CD4-positive, alpha-beta memory T cell (primary cell): ENCODE measurements at regions not wholly inside any gene's neighbourhood (a gene's known extent, or its start where the extent isn't known, plus 50 kb on each side); places are given as distances from the start of the nearest gene placed in this dataset.

Experiments used
- CTCF ChIA-PET: fragments of 350-600 bp; sonication (Branson Sonifier 250); formaldehyde crosslinking; loops from one replicate; lab custom pipeline; 2021; ENCODE audit warnings: inconsistent platforms; ENCODE audit not compliant: partially characterized antibody; lab: Charles Lee
- POLR2A ChIA-PET: fragments of 350-600 bp; sonication (Branson Sonifier 250); formaldehyde crosslinking; loops from one replicate; lab custom pipeline; 2021; ENCODE audit not compliant: partially characterized antibody; lab: Charles Lee
- DNase-seq, 5 donors: peaks; one replicate each; pipeline versions ENCODE4 v3.0.0 to v3.0.0-alpha.2; 2020 to 2022; ENCODE audit warnings: mixed read lengths in 1 of 5
- H3K27ac ChIP-seq: one replicate; pipeline ENCODE4 v1.7.0; 2013; ENCODE audit warnings: low read depth, low read length
- H3K27me3 ChIP-seq: 2 replicates; pipeline ENCODE4 v1.7.0; 2013; ENCODE audit warnings: mild to moderate bottlenecking, low read length, moderate library complexity; ENCODE audit not compliant: insufficient read depth
- H3K36me3 ChIP-seq: 2 replicates; pipeline ENCODE4 v1.7.0; 2013; ENCODE audit warnings: mild to moderate bottlenecking, low read length, moderate library complexity; ENCODE audit not compliant: insufficient read depth
- H3K4me1 ChIP-seq: 2 replicates; pipeline ENCODE4 v1.7.0; 2013; ENCODE audit warnings: mild to moderate bottlenecking, low read length, moderate library complexity; ENCODE audit not compliant: insufficient read depth
- H3K4me3 ChIP-seq, 2 donors: one replicate each; pipeline ENCODE4 v1.7.0; 2013; ENCODE audit warnings: low read length in 2 of 2, mild to moderate bottlenecking in 1 of 2
- H3K9me3 ChIP-seq, 2 donors: one replicate each; pipeline ENCODE4 v1.7.0; 2013; ENCODE audit warnings: low read length in 2 of 2, control low read depth in 1 of 2; ENCODE audit not compliant: control insufficient read depth in 1 of 2
- H3K27ac Mint-ChIP-seq, 7 donors: one replicate each; pipeline ENCODE4 v1.8.0; 2020 to 2021; ENCODE audit warnings: mixed read lengths in 7 of 7, mild to moderate bottlenecking in 6 of 7, inconsistent platforms in 3 of 7, moderate library complexity in 3 of 7
- H3K27me3 Mint-ChIP-seq, 2 donors: one replicate each; pipeline ENCODE4 v1.8.0; 2020 to 2021; ENCODE audit warnings: mixed read lengths in 2 of 2
- H3K36me3 Mint-ChIP-seq, 2 donors: one replicate each; pipeline ENCODE4 v1.8.0; 2020 to 2021; ENCODE audit warnings: mixed read lengths in 2 of 2, inconsistent platforms in 1 of 2, mild to moderate bottlenecking in 1 of 2
- H3K4me1 Mint-ChIP-seq, 4 donors: one replicate each; pipeline ENCODE4 v1.8.0; 2020 to 2021; ENCODE audit warnings: mixed read lengths in 4 of 4, mild to moderate bottlenecking in 1 of 4
- H3K4me3 Mint-ChIP-seq, 8 donors: one replicate each; pipeline ENCODE4 v1.8.0; 2020 to 2021; ENCODE audit warnings: mixed read lengths in 8 of 8, mild to moderate bottlenecking in 7 of 8, moderate library complexity in 6 of 8, inconsistent platforms in 3 of 8
- H3K9me3 Mint-ChIP-seq, 8 donors: one replicate each; pipeline ENCODE4 v1.8.0; 2020 to 2021; ENCODE audit warnings: mixed read lengths in 8 of 8, mild to moderate bottlenecking in 5 of 8, inconsistent platforms in 3 of 8, moderate library complexity in 1 of 8
- intact Hi-C: fragments of 100-400 bp; cut with micrococcal nuclease; formaldehyde crosslinking; loops from one replicate; pipeline ENCODE4 v1.15.1; 2023

DNA sequence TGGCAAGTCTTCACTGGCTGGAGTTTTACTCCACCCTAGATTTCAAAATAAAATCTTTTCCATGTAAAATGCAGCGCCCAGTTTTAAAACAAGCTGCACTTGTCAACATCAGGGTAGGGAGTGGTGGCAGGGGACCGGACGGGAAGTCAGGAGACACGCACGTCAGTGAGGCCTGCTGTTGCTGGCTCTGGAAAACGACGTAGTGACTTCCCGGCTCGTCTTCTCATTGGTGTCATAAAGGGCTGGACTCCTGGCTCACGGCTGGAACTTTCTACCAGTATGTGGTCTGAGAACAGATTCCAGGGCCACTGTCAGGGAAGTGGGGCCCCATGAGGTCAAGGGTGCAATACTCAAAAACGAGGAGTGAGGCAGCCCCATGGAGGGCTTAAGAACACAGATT is 64.2 kb upstream of the FOXN3 start:
- no peaks in the 10 kb centered on the region for H3K9me3 Mint-ChIP-seq
- H3K27me3 Mint-ChIP-seq: no peaks in the 10 kb centered on the region
- Histone ChIP-seq H3K4me3 (no peak overlapping the region), H3K9me3 (no peaks in the 10 kb centered on the region), H3K27me3 (no peaks in the 10 kb centered on the region), H3K27ac (no peak overlapping the region), H3K4me1 (no peaks in the 10 kb centered on the region), H3K36me3 (peaks cover 13% of the 10 kb centered on the region)
- intact Hi-C loops: no loop called here
- CTCF ChIA-PET: interaction anchor here (0.6 kb wide), 1 partner anchor 45 kb away, joined by 3 read pairs; no protein-coding TSS in a partner anchor
- H3K4me3 Mint-ChIP-seq: no peak overlapping the region
- DNase-seq: no peak
- POLR2A ChIA-PET: interaction anchor here (0.5 kb wide), 1 partner anchor 31 kb away, joined by 3 read pairs; no protein-coding TSS in a partner anchor
- H3K4me1 Mint-ChIP-seq: peaks cover 12 to 19% (median 17%) of the 10 kb centered on the region in 4 donors
- peaks cover 19 to 45% of the 10 kb centered on the region in 2 donors for H3K36me3 Mint-ChIP-seq
- H3K27ac Mint-ChIP-seq: no peak overlapping the region

DNA sequence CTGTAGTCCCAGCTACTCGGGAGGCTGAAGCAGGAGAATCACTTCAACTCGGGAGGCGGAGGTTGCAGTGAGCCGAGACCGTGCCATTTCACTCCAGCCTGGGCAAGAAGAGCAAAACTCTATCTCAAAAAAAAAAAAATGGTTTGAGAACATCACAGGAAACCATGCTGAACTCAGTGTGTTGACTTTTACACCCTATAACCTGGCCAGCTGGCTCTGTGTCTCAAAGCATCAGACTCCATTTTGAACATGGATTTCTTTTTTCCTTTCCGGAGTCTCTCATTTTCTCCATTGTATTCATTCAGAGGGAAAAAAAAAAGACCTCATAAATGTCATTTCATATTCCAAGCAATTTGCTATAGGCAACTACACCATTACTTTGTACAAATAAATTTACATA is 63.2 kb upstream of the FOXN3 start:
- DNase-seq: no peak
- ChIA-PET CTCF (interaction anchor here (1.4 kb wide), 1 partner anchor 287 kb away, joined by 3 read pairs; no protein-coding TSS in a partner anchor), POLR2A (interaction anchor here (0.6 kb wide), 1 partner anchor 98 kb away, joined by 3 read pairs; no protein-coding TSS in a partner anchor)
- Mint-ChIP-seq H3K4me1 (peaks cover 11 to 20% (median 15%) of the 10 kb centered on the region in 4 donors), H3K27ac (no peak overlapping the region), H3K27me3 (no peaks in the 10 kb centered on the region), H3K9me3 (no peaks in the 10 kb centered on the region), H3K4me3 (no peak overlapping the region), H3K36me3 (peaks cover 12 to 38% of the 10 kb centered on the region in 2 donors)
- Histone ChIP-seq H3K4me1 (no peaks in the 10 kb centered on the region), H3K27ac (no peak overlapping the region), H3K36me3 (peaks cover 13% of the 10 kb centered on the region), H3K27me3 (no peaks in the 10 kb centered on the region), H3K4me3 (no peak overlapping the region), H3K9me3 (no peaks in the 10 kb centered on the region)
- intact Hi-C loops: no loop called here

DNA sequence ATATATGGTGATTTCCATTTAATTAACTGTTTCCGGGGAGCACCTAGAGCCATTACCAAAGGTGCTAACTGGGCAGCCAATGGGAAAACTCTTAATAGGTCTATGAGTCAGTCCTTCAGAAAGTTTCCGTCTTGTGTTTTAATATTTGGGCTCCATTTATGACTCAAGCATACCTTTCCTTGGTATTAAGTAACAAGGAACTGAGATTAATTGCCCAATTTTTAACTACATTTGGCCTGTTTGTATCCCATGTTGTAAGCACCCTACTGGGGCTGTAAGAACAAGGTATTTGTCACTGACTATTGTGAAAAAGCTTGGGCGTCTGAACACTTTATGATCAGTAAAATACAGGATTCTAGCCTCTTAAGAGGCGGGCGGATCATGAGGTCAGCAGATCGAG is 62.8 kb upstream of the FOXN3 start:
- H3K27ac ChIP-seq: no peak overlapping the region
- CTCF ChIA-PET: interaction anchor here (0.8 to 1.4 kb wide), 2 partner anchors 12 to 288 kb away, joined by 3 read pairs; no protein-coding TSS in a partner anchor
- no peak for DNase-seq
- peaks cover 12 to 20% (median 15%) of the 10 kb centered on the region in 4 donors for H3K4me1 Mint-ChIP-seq
- peaks cover 12 to 37% of the 10 kb centered on the region in 2 donors for H3K36me3 Mint-ChIP-seq
- no peak overlapping the region for H3K27ac Mint-ChIP-seq
- intact Hi-C loops: no loop called here
- H3K9me3 Mint-ChIP-seq: no peaks in the 10 kb centered on the region
- peaks cover 13% of the 10 kb centered on the region for H3K36me3 ChIP-seq
- no peak overlapping the region for H3K4me3 ChIP-seq
- H3K27me3 Mint-ChIP-seq: no peaks in the 10 kb centered on the region
- H3K4me3 Mint-ChIP-seq: no peak overlapping the region
- no peaks in the 10 kb centered on the region for H3K27me3 ChIP-seq
- POLR2A ChIA-PET: interaction anchor here (0.6 kb wide), 1 partner anchor 97 kb away, joined by 3 read pairs; no protein-coding TSS in a partner anchor
- no peaks in the 10 kb centered on the region for H3K4me1 ChIP-seq
- no peaks in the 10 kb centered on the region for H3K9me3 ChIP-seq

DNA sequence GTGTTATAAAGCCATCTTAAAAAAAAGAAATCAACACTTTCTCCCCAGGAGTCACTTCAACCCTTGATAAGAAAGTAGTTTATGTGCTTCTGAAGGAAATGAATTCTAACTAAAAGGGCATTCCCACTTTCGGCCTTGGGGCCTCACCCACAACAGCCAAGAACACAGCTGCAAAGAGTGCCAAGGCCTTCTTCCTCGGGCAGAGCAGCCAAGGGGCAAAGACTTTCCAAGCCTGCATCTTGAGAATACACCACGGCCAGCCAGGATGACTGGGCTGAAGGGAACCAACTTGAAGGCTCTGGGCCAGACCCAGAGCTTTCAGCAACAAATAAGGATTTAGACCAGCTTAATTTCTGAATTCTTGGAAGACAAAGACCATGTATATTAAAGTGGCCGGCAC is 60.4 kb upstream of the FOXN3 start:
- no peak for DNase-seq
- Histone ChIP-seq H3K9me3 (no peaks in the 10 kb centered on the region), H3K27ac (no peak overlapping the region), H3K27me3 (no peaks in the 10 kb centered on the region), H3K4me1 (no peaks in the 10 kb centered on the region), H3K36me3 (peaks cover 13% of the 10 kb centered on the region), H3K4me3 (no peak overlapping the region)
- ChIA-PET CTCF (no interaction called here), POLR2A (interaction anchor here (1.8 kb wide), 1 partner anchor 11 kb away, joined by 3 read pairs; no protein-coding TSS in a partner anchor)
- peaks cover 12 to 29% (median 20%) of the 10 kb centered on the region in 4 donors for H3K4me1 Mint-ChIP-seq
- H3K4me3 Mint-ChIP-seq: no peak overlapping the region
- no peaks in the 10 kb centered on the region for H3K27me3 Mint-ChIP-seq
- intact Hi-C loops: no loop called here
- H3K36me3 Mint-ChIP-seq: peaks cover 19 to 33% of the 10 kb centered on the region in 2 donors
- H3K9me3 Mint-ChIP-seq: no peaks in the 10 kb centered on the region
- peak overlapping the region in 2 of 7 donors; percentile 8 to 15 for H3K27ac Mint-ChIP-seq

DNA sequence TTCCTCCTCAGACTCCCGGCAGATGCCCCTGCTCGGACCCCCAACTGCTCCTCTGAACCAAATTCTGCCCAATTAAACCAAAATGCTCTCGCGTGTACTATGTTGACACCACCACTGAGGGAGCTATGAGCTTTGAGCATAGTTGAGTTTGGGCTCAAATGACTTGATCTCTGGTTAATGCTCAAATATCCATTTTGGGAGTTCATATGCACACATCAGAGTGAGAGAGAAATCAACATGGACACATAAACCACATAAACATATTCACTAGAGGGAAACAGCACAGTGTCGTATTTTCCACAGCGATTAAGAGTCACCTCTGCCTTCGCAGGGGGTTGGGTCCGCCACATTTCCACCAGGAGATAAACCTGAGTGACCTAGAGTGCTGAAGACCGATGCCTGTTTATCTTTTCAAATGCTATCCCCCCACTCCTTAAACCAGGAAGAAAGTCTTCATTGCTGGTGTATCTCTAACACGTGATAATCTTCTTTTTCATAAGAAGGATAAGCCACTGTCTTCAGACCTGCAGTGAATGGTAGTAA is 59.4 kb upstream of the FOXN3 start:
- intact Hi-C loops: no loop called here
- Mint-ChIP-seq H3K4me3 (no peak overlapping the region), H3K9me3 (no peaks in the 10 kb centered on the region), H3K36me3 (peaks cover 16 to 32% of the 10 kb centered on the region in 2 donors), H3K27me3 (no peaks in the 10 kb centered on the region), H3K27ac (peak overlapping the region in 2 of 7 donors; percentile 19 to 54), H3K4me1 (peaks cover 12 to 31% (median 22%) of the 10 kb centered on the region in 4 donors)
- no peak for DNase-seq
- Histone ChIP-seq H3K27me3 (no peaks in the 10 kb centered on the region), H3K36me3 (peaks cover 11% of the 10 kb centered on the region), H3K4me3 (no peak overlapping the region), H3K9me3 (no peaks in the 10 kb centered on the region), H3K4me1 (no peaks in the 10 kb centered on the region), H3K27ac (no peak overlapping the region)
- ChIA-PET POLR2A (interaction anchor here (1.8 kb wide), 1 partner anchor 10 kb away, joined by 3 read pairs; no protein-coding TSS in a partner anchor), CTCF (no interaction called here)

DNA sequence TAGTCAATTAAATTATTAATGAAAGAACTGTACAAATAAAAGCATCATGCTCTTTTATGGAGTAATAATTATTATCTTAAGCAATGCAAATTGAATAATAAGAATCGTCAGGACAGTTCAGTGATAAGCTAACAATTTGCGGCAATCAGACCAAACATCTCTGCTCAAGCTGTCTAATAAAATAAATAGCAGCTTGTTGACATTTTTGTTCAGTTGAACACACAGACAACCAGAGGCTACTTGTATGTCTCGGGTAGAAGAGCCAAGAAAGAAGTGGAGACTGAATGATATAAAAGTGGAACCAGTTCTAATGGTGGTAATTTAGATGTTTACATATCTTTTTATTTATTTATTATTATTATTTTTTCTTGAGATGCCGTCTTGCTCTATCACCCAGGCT is 57.4 kb upstream of the FOXN3 start:
- no peaks in the 10 kb centered on the region for H3K27me3 ChIP-seq
- no peak overlapping the region for H3K27ac Mint-ChIP-seq
- peaks cover 25 to 37% of the 10 kb centered on the region in 2 donors for H3K36me3 Mint-ChIP-seq
- H3K9me3 Mint-ChIP-seq: no peaks in the 10 kb centered on the region
- H3K36me3 ChIP-seq: peaks cover 2% of the 10 kb centered on the region
- H3K4me3 Mint-ChIP-seq: no peak overlapping the region
- H3K27me3 Mint-ChIP-seq: no peaks in the 10 kb centered on the region
- peaks cover 12 to 45% (median 35%) of the 10 kb centered on the region in 4 donors for H3K4me1 Mint-ChIP-seq
- peaks cover 4% of the 10 kb centered on the region for H3K4me1 ChIP-seq
- no peak for DNase-seq
- intact Hi-C loops: no loop called here
- CTCF ChIA-PET: no interaction called here
- POLR2A ChIA-PET: no interaction called here
- H3K27ac ChIP-seq: no peak overlapping the region
- no peak overlapping the region for H3K4me3 ChIP-seq
- no peaks in the 10 kb centered on the region for H3K9me3 ChIP-seq

DNA sequence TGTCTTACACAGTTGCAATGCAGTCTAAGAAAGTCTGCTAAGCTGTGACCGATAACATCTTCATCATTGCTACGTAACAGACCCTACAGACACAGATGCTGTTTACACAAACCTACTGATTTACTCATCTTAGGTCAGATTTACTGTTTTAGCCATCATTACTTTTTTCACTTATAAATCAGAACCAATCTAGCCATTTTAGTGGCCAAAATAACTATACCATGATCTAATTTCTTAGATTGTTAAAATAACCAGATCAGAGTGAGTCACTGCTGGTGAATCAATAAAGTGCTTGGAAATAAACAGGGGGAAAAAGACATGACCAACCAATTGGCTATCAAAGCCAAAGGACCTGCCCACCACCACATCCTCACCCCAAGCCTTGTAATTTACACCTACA is 57.0 kb upstream of the FOXN3 start:
- H3K27me3 ChIP-seq: no peaks in the 10 kb centered on the region
- Mint-ChIP-seq H3K27me3 (no peaks in the 10 kb centered on the region), H3K4me1 (peaks cover 12 to 50% (median 38%) of the 10 kb centered on the region in 4 donors), H3K36me3 (peaks cover 25 to 34% of the 10 kb centered on the region in 2 donors), H3K4me3 (no peak overlapping the region), H3K9me3 (no peaks in the 10 kb centered on the region), H3K27ac (peak overlapping the region in 1 of 7 donors; percentile 15)
- H3K4me3 ChIP-seq: no peak overlapping the region
- no peaks in the 10 kb centered on the region for H3K9me3 ChIP-seq
- CTCF ChIA-PET: no interaction called here
- H3K27ac ChIP-seq: no peak overlapping the region
- POLR2A ChIA-PET: no interaction called here
- H3K4me1 ChIP-seq: peaks cover 4% of the 10 kb centered on the region
- no peak for DNase-seq
- intact Hi-C loops: no loop called here
- no peaks in the 10 kb centered on the region for H3K36me3 ChIP-seq
